Fibroblast of the aortic adventitia (primary cell): ENCODE measurements at regions not wholly inside any gene's neighbourhood (a gene's known extent, or its start where the extent isn't known, plus 50 kb on each side); places are given as distances from the start of the nearest gene placed in this dataset.
"Not testable (repeated sequence)": the region's sequence is repeated elsewhere in the genome, so short reads cannot be mapped to it uniquely, and the experiment has no call there.

ENCODE experiments used
- DNase-seq: peaks from one replicate; pipeline ENCODE4 v3.0.0-alpha.2; 2010; ENCODE audit warnings: low read depth
- H3K4me3 ChIP-seq: 2 replicates; pipeline ENCODE4 v1.5.1; 2011; ENCODE audit warnings: low read depth, mild to moderate bottlenecking, control low read depth, low read length, moderate library complexity
- TF ChIP-seq, protein P1 (sequence below): IDR thresholded peaks from 2 replicates; pipeline ENCODE4 v1.5.1; 2011; ENCODE audit warnings: mild to moderate bottlenecking, low read length, control low read depth, inconsistent platforms; ENCODE audit not compliant: insufficient read depth

DNA sequence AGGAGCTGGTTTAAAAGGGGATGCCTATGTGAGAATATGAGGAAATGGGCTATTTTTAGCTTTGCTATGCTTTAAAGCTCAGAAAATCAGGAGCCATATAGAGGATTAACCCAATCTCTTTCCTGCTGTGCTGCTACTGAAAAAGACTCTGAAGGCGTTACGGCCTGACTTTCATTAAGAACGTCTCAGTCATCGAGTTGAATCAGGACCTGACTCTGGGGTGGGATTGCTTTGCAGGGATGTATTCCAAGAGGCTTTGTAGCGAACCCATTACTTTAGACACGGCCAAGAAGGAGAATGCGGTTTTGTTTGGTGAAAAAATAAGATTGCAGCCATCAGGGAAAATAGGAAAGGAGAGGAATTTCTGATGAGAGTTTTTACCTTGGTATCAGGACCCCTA is 426.9 kb downstream of the CCSER2 start:
- TF ChIP-seq, protein P1, sequence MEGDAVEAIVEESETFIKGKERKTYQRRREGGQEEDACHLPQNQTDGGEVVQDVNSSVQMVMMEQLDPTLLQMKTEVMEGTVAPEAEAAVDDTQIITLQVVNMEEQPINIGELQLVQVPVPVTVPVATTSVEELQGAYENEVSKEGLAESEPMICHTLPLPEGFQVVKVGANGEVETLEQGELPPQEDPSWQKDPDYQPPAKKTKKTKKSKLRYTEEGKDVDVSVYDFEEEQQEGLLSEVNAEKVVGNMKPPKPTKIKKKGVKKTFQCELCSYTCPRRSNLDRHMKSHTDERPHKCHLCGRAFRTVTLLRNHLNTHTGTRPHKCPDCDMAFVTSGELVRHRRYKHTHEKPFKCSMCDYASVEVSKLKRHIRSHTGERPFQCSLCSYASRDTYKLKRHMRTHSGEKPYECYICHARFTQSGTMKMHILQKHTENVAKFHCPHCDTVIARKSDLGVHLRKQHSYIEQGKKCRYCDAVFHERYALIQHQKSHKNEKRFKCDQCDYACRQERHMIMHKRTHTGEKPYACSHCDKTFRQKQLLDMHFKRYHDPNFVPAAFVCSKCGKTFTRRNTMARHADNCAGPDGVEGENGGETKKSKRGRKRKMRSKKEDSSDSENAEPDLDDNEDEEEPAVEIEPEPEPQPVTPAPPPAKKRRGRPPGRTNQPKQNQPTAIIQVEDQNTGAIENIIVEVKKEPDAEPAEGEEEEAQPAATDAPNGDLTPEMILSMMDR = no peak
- DNase-seq = no peak
- H3K4me3 ChIP-seq = no peak overlapping the region

- not testable (repeated sequence) for DNase-seq, H3K4me3 ChIP-seq
Measured at GRCh38 chr10:84756653-84757052, 428.3 kb downstream of the CCSER2 start.

DNA sequence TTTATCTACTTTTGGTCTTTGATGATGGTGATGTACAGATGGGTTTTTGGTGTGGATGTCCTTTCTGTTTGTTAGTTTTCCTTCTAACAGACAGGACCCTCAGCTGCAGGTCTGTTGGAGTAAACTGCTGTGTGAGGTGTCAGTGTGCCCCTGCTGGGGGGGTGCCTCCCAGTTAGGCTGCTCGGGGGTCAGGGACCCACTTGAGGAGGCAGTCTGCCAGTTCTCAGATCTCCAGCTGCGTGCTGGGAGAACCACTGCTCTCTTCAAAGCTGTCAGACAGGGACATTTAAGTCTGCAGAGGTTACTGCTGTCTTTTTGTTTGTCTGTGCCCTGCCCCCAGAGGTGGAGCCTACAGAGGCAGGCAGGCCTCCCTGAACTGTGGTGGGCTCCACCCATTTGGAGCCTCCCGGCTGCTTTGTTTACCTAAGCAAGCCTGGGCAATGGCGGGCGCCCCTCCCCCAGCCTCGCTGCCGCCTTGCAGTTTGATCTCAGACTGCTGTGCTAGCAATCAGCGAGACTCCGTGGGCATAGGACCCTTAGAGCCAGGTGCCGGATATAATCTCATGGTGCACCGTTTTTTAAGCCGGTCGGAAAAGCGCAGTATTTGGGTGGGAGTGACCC is 433.7 kb downstream of the CCSER2 start:
- not testable (repeated sequence) for DNase-seq, H3K4me3 ChIP-seq

DNA sequence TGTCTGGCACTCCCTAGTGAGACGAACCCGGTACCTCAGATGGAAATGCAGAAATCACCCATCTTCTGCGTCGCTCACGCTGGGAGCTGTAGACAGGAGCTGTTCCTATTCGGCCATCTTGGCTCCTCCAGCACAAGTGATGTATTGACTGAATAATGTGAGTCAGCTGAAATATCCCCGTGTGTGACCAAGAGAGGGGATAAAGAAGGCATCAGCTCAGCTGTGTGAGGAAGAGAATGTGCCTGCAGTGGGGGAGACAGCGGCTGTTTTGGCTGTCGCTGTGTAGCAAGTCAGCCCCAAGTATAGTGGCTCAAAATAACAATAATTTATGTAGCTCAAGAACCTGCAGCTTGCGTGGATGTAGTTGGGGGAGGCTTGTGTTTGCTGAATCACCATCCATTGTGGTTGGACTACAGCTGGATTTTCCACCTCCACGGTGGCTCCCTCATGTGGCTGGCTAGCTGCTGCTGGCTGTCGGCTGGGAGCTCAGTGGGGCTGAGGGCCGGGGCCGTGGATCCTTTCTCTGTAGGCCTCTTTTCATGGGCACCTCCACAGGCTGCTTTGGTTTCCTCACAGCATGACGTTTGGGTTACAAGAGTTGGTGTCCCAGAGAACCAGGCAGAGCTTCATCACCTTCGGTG is 434.5 kb downstream of the CCSER2 start:
- DNase-seq = no peak
- TF ChIP-seq, protein P1 = no peak
- no peak overlapping the region for H3K4me3 ChIP-seq

DNA sequence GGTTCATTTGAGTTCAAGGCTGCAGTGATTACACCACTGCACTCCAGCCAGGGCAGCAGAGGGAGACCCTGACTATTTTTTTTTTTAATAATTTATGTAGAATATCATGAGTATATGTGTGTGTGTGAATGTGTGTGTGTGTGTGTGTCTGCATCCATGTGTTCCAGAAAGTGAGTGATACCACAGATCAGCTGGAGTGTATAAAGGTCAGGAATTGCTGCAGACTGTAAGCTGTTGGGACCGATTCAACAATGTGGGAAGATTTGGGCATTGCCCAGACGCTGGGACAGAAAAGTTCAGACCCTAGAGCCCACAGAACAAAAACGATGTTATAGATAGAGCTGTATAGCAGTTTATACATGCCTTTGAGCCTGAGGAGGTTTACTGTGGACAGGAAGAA is 435.6 kb downstream of the CCSER2 start:
- DNase-seq = no peak
- TF ChIP-seq, protein P1 = no peak
- H3K4me3 ChIP-seq = no peak overlapping the region

GRCh38 chr10:84765086-84765485 is 436.7 kb downstream of the CCSER2 start:
- TF ChIP-seq, protein P1 = no peak
- no peak for DNase-seq

DNA sequence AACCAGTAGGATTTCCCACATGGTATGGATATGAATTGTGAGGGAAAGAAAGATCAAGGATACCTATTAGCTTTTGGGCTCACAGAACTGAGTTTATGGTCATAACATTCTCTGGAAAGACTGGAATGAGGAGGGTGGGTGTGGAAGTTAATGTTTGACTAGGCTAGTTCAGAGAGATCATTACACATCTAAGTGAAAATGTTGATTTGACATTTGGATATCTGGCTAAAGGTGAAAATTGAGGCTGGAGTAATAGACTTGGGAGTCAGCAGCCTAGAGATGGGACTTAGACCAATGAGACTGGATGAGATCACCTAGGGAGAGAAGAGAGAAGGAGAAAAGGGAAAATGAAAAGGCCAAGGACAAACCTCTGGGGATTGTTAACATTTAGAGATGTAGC is 437.3 kb downstream of the CCSER2 start:
- TF ChIP-seq, protein P1 = no peak
- no peak overlapping the region for H3K4me3 ChIP-seq
- no peak for DNase-seq

More at GRCh38 chr10:84765086-84765485, 436.7 kb downstream of the CCSER2 start:
- no peak overlapping the region for H3K4me3 ChIP-seq

GRCh38 chr10:84766923-84767322 is 438.5 kb downstream of the CCSER2 start:
- no peak overlapping the region for H3K4me3 ChIP-seq
- DNase-seq = no peak
- TF ChIP-seq, protein P1 = no peak
